ENCODE measurements at regions not wholly inside any gene's neighbourhood (a gene's known extent, or its start where the extent isn't known, plus 50 kb on each side); places are given as distances from the start of the nearest gene placed in this dataset.

GRCh38 chr5:8650186-8650585, 781.2 kb downstream of the MTRR start:
- no peak for TF ChIP-seq POLR2A (IDR thresholded peaks at IDR 0.05; ENCODE audit: low read depth, low read length)
- TF ChIP-seq SMAD1 (IDR thresholded peaks at IDR 0.05; ENCODE audit: low read depth, partially characterized antibody), result no peak
- TF ChIP-seq ZNF384 (IDR thresholded peaks at IDR 0.05; ENCODE audit: borderline replicate concordance, low read depth, low read length), result no peak
- TF ChIP-seq, protein P1, sequence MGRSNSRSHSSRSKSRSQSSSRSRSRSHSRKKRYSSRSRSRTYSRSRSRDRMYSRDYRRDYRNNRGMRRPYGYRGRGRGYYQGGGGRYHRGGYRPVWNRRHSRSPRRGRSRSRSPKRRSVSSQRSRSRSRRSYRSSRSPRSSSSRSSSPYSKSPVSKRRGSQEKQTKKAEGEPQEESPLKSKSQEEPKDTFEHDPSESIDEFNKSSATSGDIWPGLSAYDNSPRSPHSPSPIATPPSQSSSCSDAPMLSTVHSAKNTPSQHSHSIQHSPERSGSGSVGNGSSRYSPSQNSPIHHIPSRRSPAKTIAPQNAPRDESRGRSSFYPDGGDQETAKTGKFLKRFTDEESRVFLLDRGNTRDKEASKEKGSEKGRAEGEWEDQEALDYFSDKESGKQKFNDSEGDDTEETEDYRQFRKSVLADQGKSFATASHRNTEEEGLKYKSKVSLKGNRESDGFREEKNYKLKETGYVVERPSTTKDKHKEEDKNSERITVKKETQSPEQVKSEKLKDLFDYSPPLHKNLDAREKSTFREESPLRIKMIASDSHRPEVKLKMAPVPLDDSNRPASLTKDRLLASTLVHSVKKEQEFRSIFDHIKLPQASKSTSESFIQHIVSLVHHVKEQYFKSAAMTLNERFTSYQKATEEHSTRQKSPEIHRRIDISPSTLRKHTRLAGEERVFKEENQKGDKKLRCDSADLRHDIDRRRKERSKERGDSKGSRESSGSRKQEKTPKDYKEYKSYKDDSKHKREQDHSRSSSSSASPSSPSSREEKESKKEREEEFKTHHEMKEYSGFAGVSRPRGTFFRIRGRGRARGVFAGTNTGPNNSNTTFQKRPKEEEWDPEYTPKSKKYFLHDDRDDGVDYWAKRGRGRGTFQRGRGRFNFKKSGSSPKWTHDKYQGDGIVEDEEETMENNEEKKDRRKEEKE (IDR thresholded peaks at IDR 0.05), result no peak
- no peak for TF ChIP-seq ZSCAN29 (IDR thresholded peaks at IDR 0.05)

All from GM12878 (cell line).